GM13977 (cell line): ENCODE measurements at regions not wholly inside any gene's neighbourhood (a gene's known extent, or its start where the extent isn't known, plus 50 kb on each side); places are given as distances from the start of the nearest gene placed in this dataset.

Experiments
- DNase-seq: peaks from one replicate; pipeline ENCODE4 v3.0.0; 2012; ENCODE audit warnings: low spot score
- in situ Hi-C: fragments of 300-500 bp; cut with MboI; formaldehyde crosslinking; loops from one replicate; pipeline ENCODE4 v1.12.0; 2022; ENCODE audit warnings: low sequenced_read_pairs, low pct_unique_long_range_greater_than_20kb, mixed read lengths, inconsistent platforms; ENCODE audit not compliant: unreplicated experiment
- TF ChIP-seq, protein P1 (sequence below): IDR thresholded peaks from 2 replicates; pipeline ENCODE4 v1.5.1; 2012; ENCODE audit warnings: mild to moderate bottlenecking, control low read depth; ENCODE audit not compliant: insufficient read depth; ENCODE audit errors: extremely low read depth, missing control alignments

DNA sequence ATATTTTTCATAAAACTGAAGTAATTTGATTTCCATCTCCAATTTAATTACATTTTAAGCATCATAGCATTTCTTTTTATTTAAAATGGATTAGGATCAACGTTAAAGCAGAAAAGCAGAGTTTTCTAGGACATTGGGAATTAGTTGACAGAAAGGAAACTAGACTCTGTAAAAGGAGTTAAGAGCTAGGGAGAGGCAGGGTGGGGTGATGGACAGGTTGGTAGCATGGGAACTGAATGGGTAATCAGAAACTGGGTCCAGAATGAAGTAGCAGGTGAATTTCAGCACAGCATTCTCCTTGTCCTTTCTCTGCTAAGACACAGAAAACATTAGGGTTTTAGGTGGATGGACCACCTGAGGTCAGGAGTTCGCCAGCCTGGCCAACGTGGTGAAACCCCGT, 97.6 kb downstream of the ANAPC4 start:
- no peak for DNase-seq
- TF ChIP-seq, protein P1, sequence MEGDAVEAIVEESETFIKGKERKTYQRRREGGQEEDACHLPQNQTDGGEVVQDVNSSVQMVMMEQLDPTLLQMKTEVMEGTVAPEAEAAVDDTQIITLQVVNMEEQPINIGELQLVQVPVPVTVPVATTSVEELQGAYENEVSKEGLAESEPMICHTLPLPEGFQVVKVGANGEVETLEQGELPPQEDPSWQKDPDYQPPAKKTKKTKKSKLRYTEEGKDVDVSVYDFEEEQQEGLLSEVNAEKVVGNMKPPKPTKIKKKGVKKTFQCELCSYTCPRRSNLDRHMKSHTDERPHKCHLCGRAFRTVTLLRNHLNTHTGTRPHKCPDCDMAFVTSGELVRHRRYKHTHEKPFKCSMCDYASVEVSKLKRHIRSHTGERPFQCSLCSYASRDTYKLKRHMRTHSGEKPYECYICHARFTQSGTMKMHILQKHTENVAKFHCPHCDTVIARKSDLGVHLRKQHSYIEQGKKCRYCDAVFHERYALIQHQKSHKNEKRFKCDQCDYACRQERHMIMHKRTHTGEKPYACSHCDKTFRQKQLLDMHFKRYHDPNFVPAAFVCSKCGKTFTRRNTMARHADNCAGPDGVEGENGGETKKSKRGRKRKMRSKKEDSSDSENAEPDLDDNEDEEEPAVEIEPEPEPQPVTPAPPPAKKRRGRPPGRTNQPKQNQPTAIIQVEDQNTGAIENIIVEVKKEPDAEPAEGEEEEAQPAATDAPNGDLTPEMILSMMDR: no peak
- in situ Hi-C loops: no loop called here

DNA sequence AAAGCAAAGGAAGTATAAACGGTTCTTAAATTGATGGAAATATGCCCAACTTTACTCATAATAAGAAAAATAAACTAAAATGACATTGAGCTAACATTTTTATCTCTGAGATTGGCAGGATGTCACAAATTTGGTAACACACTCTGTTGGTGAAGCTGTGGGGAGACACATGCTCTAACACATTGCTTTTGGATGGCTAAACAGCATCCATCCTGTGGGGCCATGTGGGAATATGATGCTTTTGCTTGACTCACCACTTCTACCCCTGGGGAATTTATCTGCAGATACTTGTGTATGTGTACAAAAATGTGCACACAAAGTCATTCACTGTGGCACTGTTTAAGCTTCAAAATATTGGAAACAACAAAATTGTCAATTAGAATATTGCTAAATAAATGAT, 100.2 kb downstream of the ANAPC4 start:
- no peak for DNase-seq
- TF ChIP-seq, protein P1: no peak
- in situ Hi-C loops: no loop called here

- in situ Hi-C loops: no loop called here
- TF ChIP-seq, protein P1: no peak
- DNase-seq: no peak
Observed at GRCh38 chr4:25481648-25482047, 104.6 kb downstream of the ANAPC4 start.

DNA sequence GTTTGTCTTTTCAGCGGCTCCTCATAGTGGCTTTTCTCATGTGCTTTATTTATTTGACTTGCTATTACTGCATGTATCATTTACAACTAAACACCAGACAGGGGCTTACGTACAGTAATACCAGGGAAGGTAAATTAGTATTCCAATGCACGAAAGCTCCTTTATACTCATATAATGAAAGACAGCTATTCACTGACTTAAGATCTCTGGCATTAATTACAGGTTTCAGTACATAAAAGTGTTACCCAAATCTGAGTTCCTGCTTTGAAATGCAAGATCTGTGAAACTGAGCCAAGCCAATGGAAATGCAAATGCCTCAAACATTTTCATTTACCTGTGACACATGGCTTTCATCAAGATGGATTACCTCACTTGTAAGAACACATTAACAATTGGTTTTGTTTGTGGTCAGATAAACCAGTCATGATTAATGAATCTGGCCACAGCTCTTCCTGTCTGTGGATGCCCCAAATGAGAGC, 107.2 kb downstream of the ANAPC4 start:
- no peak for DNase-seq
- in situ Hi-C loops: no loop called here
- TF ChIP-seq, protein P1: no peak

DNA sequence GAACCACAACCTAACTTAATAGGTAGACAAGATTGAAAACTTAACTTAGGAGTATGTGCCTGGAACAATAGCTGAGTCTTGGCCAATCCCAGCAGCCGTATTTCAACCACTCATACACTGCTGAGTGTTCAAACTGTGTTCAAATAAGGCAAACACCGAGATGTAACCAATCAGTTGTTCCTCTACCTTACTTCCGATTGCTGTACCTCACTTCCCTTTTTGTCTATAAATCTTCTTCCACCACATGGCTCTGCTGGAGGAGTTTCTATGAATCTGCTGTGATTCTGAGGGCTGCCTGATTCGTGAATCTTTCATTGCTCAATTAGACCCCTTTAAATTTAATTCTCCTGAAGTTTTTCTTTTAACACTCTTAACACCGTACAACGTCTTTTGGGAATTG, 108.0 kb downstream of the ANAPC4 start:
- TF ChIP-seq, protein P1: no peak
- DNase-seq: no peak
- in situ Hi-C loops: no loop called here

GRCh38 chr4:25486171-25486570, 109.1 kb downstream of the ANAPC4 start:
- TF ChIP-seq, protein P1: no peak
- DNase-seq: no peak
- in situ Hi-C loops: no loop called here

DNA sequence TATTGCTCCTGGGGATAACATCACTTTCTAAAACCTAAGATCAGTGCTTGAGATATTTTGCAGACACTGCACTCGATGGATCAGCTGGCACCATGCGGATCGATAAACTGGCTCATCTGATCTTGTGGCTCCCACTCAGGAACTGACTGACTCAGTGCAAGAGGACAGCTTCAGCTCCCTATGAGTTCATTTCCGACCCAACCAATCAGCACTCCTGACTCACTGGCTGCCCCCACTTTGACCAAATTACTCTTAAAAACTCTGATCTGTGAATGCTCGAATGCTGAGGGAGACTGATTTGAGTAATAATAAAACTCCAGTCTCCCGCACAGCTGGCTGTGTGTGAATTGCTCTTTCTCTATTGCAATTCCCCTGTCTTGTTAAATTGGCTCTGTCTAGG, 110.1 kb downstream of the ANAPC4 start:
- TF ChIP-seq, protein P1: no peak
- no peak for DNase-seq

More for the DNA sequence above, 110.1 kb downstream of the ANAPC4 start:
- in situ Hi-C loops: no loop called here
